Loucy (cell line): ENCODE measurements at regions not wholly inside any gene's neighbourhood (a gene's known extent, or its start where the extent isn't known, plus 50 kb on each side); places are given as distances from the start of the nearest gene placed in this dataset.

Experiments
- CTCF ChIP-seq: fragments of 200-600 bp; sonication (generic); conservative IDR thresholded peaks from 2 replicates; pipeline ENCODE4 v1.5.1; 2014; ENCODE audit warnings: mild to moderate bottlenecking, antibody characterized with exemption, low read length
- EZH2phosphoT487 ChIP-seq: fragments of 200-600 bp; IDR thresholded peaks from 2 replicates; pipeline ENCODE4 v1.6.1; 2018; ENCODE audit warnings: antibody characterized with exemption, mild to moderate bottlenecking, moderate library complexity, borderline replicate concordance

GRCh38 chr18:46377557-46377956 lies 273.4 kb downstream of the HAUS1 start:
- TF ChIP-seq CTCF: no peak
- no peak for TF ChIP-seq EZH2phosphoT487
